SU-DHL-6 (cell line): ENCODE measurements at regions not wholly inside any gene's neighbourhood (a gene's known extent, or its start where the extent isn't known, plus 50 kb on each side); places are given as distances from the start of the nearest gene placed in this dataset.

Source experiments
- CTCF ChIP-seq: fragments of 200-600 bp; sonication (generic); IDR thresholded peaks from one replicate; pipeline ENCODE4 v1.5.1; 2017; ENCODE audit warnings: antibody characterized with exemption, mild to moderate bottlenecking, low read length, moderate library complexity; ENCODE audit not compliant: insufficient read depth, poor library complexity, severe bottlenecking
- EZH2phosphoT487 ChIP-seq: fragments of 200-600 bp; sonication (generic), shearing (Covaris generic); conservative IDR thresholded peaks from 2 replicates; pipeline ENCODE4 v1.6.1; 2018; ENCODE audit warnings: mild to moderate bottlenecking, antibody characterized with exemption, low read length, moderate library complexity, mixed read lengths

GRCh38 chr9:11328326-11328725, 715.5 kb upstream of the PTPRD start:
- no peak for TF ChIP-seq CTCF
- TF ChIP-seq EZH2phosphoT487 = no peak
